WTC11 (cell line): ENCODE measurements at regions not wholly inside any gene's neighbourhood (a gene's known extent, or its start where the extent isn't known, plus 50 kb on each side); places are given as distances from the start of the nearest gene placed in this dataset.

Source experiments
- ATAC-seq: fragments of 200-7000 bp; cut with Tn5 transposase; 2 replicates; pipeline ENCODE4 v1.10.0; 2021; ENCODE audit warnings: mild to moderate bottlenecking, moderate library complexity
- CTCF ChIA-PET: fragments of 300-600 bp; sonication (Branson Sonifier 250); formaldehyde crosslinking; loops from one replicate; lab custom pipeline; 2021; ENCODE audit warnings: antibody characterized with exemption; lab: Charles Lee
- POLR2A ChIA-PET: fragments of 350-600 bp; sonication (Branson Sonifier 250); formaldehyde crosslinking; loops from one replicate; lab custom pipeline; 2021; ENCODE audit warnings: antibody characterized with exemption; lab: Charles Lee
- DNase-seq: peaks from one replicate; pipeline ENCODE4 v3.0.0; 2021; ENCODE audit warnings: low spot score
- H3K27ac Mint-ChIP-seq: 2 replicates; pipeline ENCODE4 v1.8.0; 2021; ENCODE audit warnings: mixed read lengths
- H3K27me3 Mint-ChIP-seq: 2 replicates; pipeline ENCODE4 v1.8.0; 2021; ENCODE audit warnings: low read depth, mild to moderate bottlenecking, moderate library complexity, mixed read lengths
- H3K36me3 Mint-ChIP-seq: 2 replicates; pipeline ENCODE4 v1.8.0; 2021; ENCODE audit warnings: mixed read lengths
- H3K4me1 Mint-ChIP-seq: 2 replicates; pipeline ENCODE4 v1.8.0; 2022; ENCODE audit warnings: mixed read lengths
- H3K4me3 Mint-ChIP-seq: 2 replicates; pipeline ENCODE4 v1.8.0; 2021; ENCODE audit warnings: mild to moderate bottlenecking, moderate library complexity, mixed read lengths
- H3K9me3 Mint-ChIP-seq: 2 replicates; pipeline ENCODE4 v1.8.0; 2021; ENCODE audit warnings: mixed read lengths
- ATF3 ChIP-seq: sonication (generic); formaldehyde crosslinking; conservative IDR thresholded peaks from 2 replicates; pipeline ENCODE4 v1.8.1; 2022; ENCODE audit warnings: mild to moderate bottlenecking, missing genetic modification reagents
- ERG ChIP-seq: fragments of 250-450 bp; sonication (Bioruptor Pico); IDR thresholded peaks from 2 replicates; pipeline ENCODE4 v1.8.0; 2021; ENCODE audit warnings: mild to moderate bottlenecking
- FOXP4 ChIP-seq: sonication (generic); formaldehyde crosslinking; IDR thresholded peaks from 2 replicates; pipeline ENCODE4 v1.8.0; 2022; ENCODE audit warnings: mild to moderate bottlenecking, missing genetic modification reagents
- GTF2I ChIP-seq: fragments of 250-450 bp; sonication (Bioruptor Pico); conservative IDR thresholded peaks from 2 replicates; pipeline ENCODE4 v1.4.0; 2021; ENCODE audit warnings: mild to moderate bottlenecking
- IRF2 ChIP-seq: sonication (generic); formaldehyde crosslinking; IDR thresholded peaks from 2 replicates; pipeline ENCODE4 v1.8.0; 2022; ENCODE audit warnings: low read depth, missing genetic modification reagents, borderline replicate concordance
- KAT7 ChIP-seq: sonication (generic); formaldehyde crosslinking; IDR thresholded peaks from 2 replicates; pipeline ENCODE4 v1.8.1; 2023; ENCODE audit warnings: missing genetic modification reagents, mild to moderate bottlenecking, borderline replicate concordance
- NFYB ChIP-seq: sonication (generic); formaldehyde crosslinking; conservative IDR thresholded peaks from 2 replicates; pipeline ENCODE4 v1.8.0; 2022; ENCODE audit warnings: low read depth, missing genetic modification reagents
- SMAD4 ChIP-seq: sonication (generic); formaldehyde crosslinking; IDR thresholded peaks from 2 replicates; pipeline ENCODE4 v1.8.0; 2022; ENCODE audit warnings: mild to moderate bottlenecking, missing genetic modification reagents
- SP1 ChIP-seq: sonication (generic); formaldehyde crosslinking; conservative IDR thresholded peaks from 2 replicates; pipeline ENCODE4 v1.8.1; 2022; ENCODE audit warnings: missing genetic modification reagents
- ZNF416 ChIP-seq: fragments of 250-450 bp; sonication (Bioruptor Pico); IDR thresholded peaks from 2 replicates; pipeline ENCODE4 v1.9.0; 2021; ENCODE audit warnings: mild to moderate bottlenecking, inconsistent platforms
- ZNF423 ChIP-seq: fragments of 250-450 bp; sonication (Bioruptor Pico); IDR thresholded peaks from 2 replicates; pipeline ENCODE4 v2.1.2; 2022; ENCODE audit warnings: mild to moderate bottlenecking, moderate library complexity
- ZNF512 ChIP-seq: sonication (generic); formaldehyde crosslinking; IDR thresholded peaks from 2 replicates; pipeline ENCODE4 v1.8.1; 2022; ENCODE audit warnings: missing genetic modification reagents, borderline replicate concordance
- TF ChIP-seq, protein P1 (sequence below): fragments of 250-450 bp; sonication (Bioruptor Pico); IDR thresholded peaks from 2 replicates; pipeline ENCODE4 v1.9.0; 2021; ENCODE audit warnings: moderate library complexity, mild to moderate bottlenecking, inconsistent platforms, borderline replicate concordance
- TF ChIP-seq, protein P2 (sequence below): sonication (generic); formaldehyde crosslinking; IDR thresholded peaks from 2 replicates; pipeline ENCODE4 v1.8.0; 2022; ENCODE audit warnings: mild to moderate bottlenecking, missing genetic modification reagents
- TF ChIP-seq, protein P3 (sequence below): sonication (generic); formaldehyde crosslinking; IDR thresholded peaks from 2 replicates; pipeline ENCODE4 v1.8.1; 2023; ENCODE audit warnings: mild to moderate bottlenecking, missing genetic modification reagents, moderate library complexity
- TF ChIP-seq, protein P4 (sequence below): sonication (generic); formaldehyde crosslinking; IDR thresholded peaks from 2 replicates; pipeline ENCODE4 v1.8.1; 2022; ENCODE audit warnings: low read depth, missing genetic modification reagents, borderline replicate concordance
- TF ChIP-seq, protein P5 (sequence below): sonication (generic); formaldehyde crosslinking; IDR thresholded peaks from 2 replicates; pipeline ENCODE4 v1.8.0; 2022; ENCODE audit warnings: mild to moderate bottlenecking, missing genetic modification reagents

DNA sequence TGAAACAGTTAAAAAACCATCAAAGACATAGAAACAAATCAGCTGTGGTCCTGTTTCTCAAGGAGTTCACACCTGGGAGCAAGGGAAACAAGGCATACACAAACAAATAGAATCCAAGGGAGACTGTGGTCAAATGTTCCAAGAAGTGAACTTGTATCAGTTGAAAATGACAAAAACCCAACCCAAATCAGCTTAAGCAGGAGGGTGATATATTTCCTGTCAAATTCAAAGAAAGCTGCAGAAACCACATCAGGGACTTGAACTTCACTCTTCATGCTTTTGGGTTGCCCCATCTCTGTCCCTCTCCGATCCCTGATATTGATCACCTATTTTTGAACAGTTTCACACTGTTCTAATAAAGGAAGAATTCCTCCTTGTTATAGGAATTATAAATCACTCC lies 148.6 kb upstream of the FMR1 start (continued):
- TF ChIP-seq FOXP4 (CRISPR knock-in tag): no peak
- TF ChIP-seq KAT7 (CRISPR knock-in tag): no peak
- TF ChIP-seq ZNF512 (CRISPR knock-in tag): no peak
- TF ChIP-seq, protein P1, sequence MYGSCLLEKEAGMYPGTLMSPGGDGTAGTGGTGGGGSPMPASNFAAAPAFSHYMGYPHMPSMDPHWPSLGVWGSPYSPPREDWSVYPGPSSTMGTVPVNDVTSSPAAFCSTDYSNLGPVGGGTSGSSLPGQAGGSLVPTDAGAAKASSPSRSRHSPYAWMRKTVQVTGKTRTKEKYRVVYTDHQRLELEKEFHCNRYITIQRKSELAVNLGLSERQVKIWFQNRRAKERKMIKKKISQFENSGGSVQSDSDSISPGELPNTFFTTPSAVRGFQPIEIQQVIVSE: no peak
- no peak for TF ChIP-seq ATF3 (CRISPR knock-in tag)

DNA sequence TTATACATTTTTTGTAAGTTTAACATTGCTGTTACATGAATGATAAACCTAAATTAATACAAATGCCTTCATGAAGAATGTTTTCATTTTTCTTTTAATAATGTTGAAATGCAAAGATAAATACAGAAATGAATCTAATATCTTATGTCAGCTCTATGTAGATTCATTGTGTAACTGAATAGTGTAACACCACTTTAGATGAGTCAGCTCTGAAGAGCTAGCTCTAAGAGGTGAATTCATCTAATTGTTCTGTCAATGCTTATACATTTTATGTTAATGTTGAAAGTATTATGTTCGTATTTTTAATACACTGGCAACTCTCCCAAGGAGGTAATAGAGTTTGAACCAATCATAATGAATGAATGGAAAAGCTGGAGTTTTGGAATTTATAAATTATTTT lies 146.9 kb upstream of the FMR1 start:
- Mint-ChIP-seq H3K4me1 (no peaks in the 10 kb centered on the region), H3K27me3 (peaks cover 5% of the 10 kb centered on the region), H3K27ac (no peak overlapping the region), H3K9me3 (peaks cover 67% of the 10 kb centered on the region), H3K36me3 (peaks cover 19% of the 10 kb centered on the region), H3K4me3 (no peak overlapping the region)
- ChIA-PET CTCF (no interaction called here), POLR2A (no interaction called here)
- no peak for DNase-seq
- no peak for TF ChIP-seq ERG
- no peak for TF ChIP-seq KAT7 (CRISPR knock-in tag)
- TF ChIP-seq ZNF416: no peak
- TF ChIP-seq, protein P2, sequence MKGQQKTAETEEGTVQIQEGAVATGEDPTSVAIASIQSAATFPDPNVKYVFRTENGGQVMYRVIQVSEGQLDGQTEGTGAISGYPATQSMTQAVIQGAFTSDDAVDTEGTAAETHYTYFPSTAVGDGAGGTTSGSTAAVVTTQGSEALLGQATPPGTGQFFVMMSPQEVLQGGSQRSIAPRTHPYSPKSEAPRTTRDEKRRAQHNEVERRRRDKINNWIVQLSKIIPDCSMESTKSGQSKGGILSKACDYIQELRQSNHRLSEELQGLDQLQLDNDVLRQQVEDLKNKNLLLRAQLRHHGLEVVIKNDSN (CRISPR knock-in tag): no peak
- TF ChIP-seq NFYB (CRISPR knock-in tag): no peak
- TF ChIP-seq, protein P3, sequence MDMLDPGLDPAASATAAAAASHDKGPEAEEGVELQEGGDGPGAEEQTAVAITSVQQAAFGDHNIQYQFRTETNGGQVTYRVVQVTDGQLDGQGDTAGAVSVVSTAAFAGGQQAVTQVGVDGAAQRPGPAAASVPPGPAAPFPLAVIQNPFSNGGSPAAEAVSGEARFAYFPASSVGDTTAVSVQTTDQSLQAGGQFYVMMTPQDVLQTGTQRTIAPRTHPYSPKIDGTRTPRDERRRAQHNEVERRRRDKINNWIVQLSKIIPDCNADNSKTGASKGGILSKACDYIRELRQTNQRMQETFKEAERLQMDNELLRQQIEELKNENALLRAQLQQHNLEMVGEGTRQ: no peak
- TF ChIP-seq SP1 (CRISPR knock-in tag): no peak
- TF ChIP-seq, protein P4, sequence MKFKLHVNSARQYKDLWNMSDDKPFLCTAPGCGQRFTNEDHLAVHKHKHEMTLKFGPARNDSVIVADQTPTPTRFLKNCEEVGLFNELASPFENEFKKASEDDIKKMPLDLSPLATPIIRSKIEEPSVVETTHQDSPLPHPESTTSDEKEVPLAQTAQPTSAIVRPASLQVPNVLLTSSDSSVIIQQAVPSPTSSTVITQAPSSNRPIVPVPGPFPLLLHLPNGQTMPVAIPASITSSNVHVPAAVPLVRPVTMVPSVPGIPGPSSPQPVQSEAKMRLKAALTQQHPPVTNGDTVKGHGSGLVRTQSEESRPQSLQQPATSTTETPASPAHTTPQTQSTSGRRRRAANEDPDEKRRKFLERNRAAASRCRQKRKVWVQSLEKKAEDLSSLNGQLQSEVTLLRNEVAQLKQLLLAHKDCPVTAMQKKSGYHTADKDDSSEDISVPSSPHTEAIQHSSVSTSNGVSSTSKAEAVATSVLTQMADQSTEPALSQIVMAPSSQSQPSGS: no peak
- no peak for TF ChIP-seq GTF2I (CRISPR knock-in tag)
- no peak for TF ChIP-seq SMAD4
- TF ChIP-seq, protein P5, sequence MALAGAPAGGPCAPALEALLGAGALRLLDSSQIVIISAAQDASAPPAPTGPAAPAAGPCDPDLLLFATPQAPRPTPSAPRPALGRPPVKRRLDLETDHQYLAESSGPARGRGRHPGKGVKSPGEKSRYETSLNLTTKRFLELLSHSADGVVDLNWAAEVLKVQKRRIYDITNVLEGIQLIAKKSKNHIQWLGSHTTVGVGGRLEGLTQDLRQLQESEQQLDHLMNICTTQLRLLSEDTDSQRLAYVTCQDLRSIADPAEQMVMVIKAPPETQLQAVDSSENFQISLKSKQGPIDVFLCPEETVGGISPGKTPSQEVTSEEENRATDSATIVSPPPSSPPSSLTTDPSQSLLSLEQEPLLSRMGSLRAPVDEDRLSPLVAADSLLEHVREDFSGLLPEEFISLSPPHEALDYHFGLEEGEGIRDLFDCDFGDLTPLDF (CRISPR knock-in tag): no peak
- no peak for TF ChIP-seq IRF2 (CRISPR knock-in tag)
- TF ChIP-seq ZNF423 (CRISPR knock-in tag): no peak
- no peak for ATAC-seq
